Activated naive CD4-positive, alpha-beta T cell treated with anti-CD3 and anti-CD28 coated beads for 36 hours (primary cell): ENCODE measurements at regions not wholly inside any gene's neighbourhood (a gene's known extent, or its start where the extent isn't known, plus 50 kb on each side); places are given as distances from the start of the nearest gene placed in this dataset.

Experiments
- CTCF ChIA-PET: fragments of 350-600 bp; sonication (Branson Sonifier 250); formaldehyde crosslinking; loops from one replicate; lab custom pipeline; 2021; ENCODE audit warnings: antibody characterized with exemption; lab: Charles Lee
- DNase-seq: peaks from one replicate; pipeline ENCODE4 v3.0.0-alpha.2; 2020
- H3K27ac Mint-ChIP-seq: one replicate; pipeline ENCODE4 v1.8.0; 2021; ENCODE audit warnings: mild to moderate bottlenecking, mixed read lengths
- H3K27me3 Mint-ChIP-seq: one replicate; pipeline ENCODE4 v1.8.0; 2021; ENCODE audit warnings: low read depth, mixed read lengths
- H3K36me3 Mint-ChIP-seq: one replicate; pipeline ENCODE4 v1.8.0; 2021; ENCODE audit warnings: low read depth, mixed read lengths
- H3K4me1 Mint-ChIP-seq: one replicate; pipeline ENCODE4 v1.8.0; 2021; ENCODE audit warnings: low read depth, mixed read lengths
- H3K4me3 Mint-ChIP-seq: one replicate; pipeline ENCODE4 v1.8.0; 2021; ENCODE audit warnings: mild to moderate bottlenecking, moderate library complexity, mixed read lengths
- H3K9me3 Mint-ChIP-seq: one replicate; pipeline ENCODE4 v1.8.0; 2021; ENCODE audit warnings: mixed read lengths
- intact Hi-C: fragments of 100-400 bp; cut with micrococcal nuclease; formaldehyde crosslinking; loops from one replicate; pipeline ENCODE4 v1.15.1; 2023

- DNase-seq = no peak
- intact Hi-C loops = no loop called here
- Mint-ChIP-seq H3K27me3 (no peaks in the 10 kb centered on the region), H3K9me3 (no peaks in the 10 kb centered on the region), H3K36me3 (peaks cover 43% of the 10 kb centered on the region), H3K4me1 (no peaks in the 10 kb centered on the region), H3K4me3 (no peak overlapping the region), H3K27ac (no peak overlapping the region)
- CTCF ChIA-PET = interaction anchor here (0.7 kb wide), 1 partner anchor 25 kb away, joined by 3 read pairs; no protein-coding TSS in a partner anchor
Observed at GRCh38 chr22:25353516-25354445, 134.3 kb downstream of the CRYBB2 start.

- intact Hi-C loops = no loop called here
- Mint-ChIP-seq H3K4me3 (no peak overlapping the region), H3K27ac (no peak overlapping the region), H3K4me1 (no peaks in the 10 kb centered on the region), H3K27me3 (no peaks in the 10 kb centered on the region), H3K9me3 (no peaks in the 10 kb centered on the region), H3K36me3 (peaks cover 43% of the 10 kb centered on the region)
- no peak for DNase-seq
- CTCF ChIA-PET = interaction anchor here (0.7 kb wide), 1 partner anchor 25 kb away, joined by 3 read pairs; no protein-coding TSS in a partner anchor
Observed at GRCh38 chr22:25354456-25354855, 135.0 kb downstream of the CRYBB2 start.

- no peaks in the 10 kb centered on the region for H3K27me3 Mint-ChIP-seq
- CTCF ChIA-PET = no interaction called here
- no peak for DNase-seq
- H3K4me3 Mint-ChIP-seq = no peak overlapping the region
- no peaks in the 10 kb centered on the region for H3K4me1 Mint-ChIP-seq
- no peak overlapping the region for H3K27ac Mint-ChIP-seq
- intact Hi-C loops = no loop called here
- peaks cover 32% of the 10 kb centered on the region for H3K36me3 Mint-ChIP-seq
- H3K9me3 Mint-ChIP-seq = no peaks in the 10 kb centered on the region
Observed at GRCh38 chr22:25357132-25357455, 137.7 kb downstream of the CRYBB2 start.

- intact Hi-C loops = no loop called here
- no peak for DNase-seq
- H3K4me1 Mint-ChIP-seq = no peaks in the 10 kb centered on the region
- H3K27ac Mint-ChIP-seq = no peak overlapping the region
- H3K4me3 Mint-ChIP-seq = no peak overlapping the region
- H3K9me3 Mint-ChIP-seq = no peaks in the 10 kb centered on the region
- H3K36me3 Mint-ChIP-seq = peaks cover 27% of the 10 kb centered on the region
- no peaks in the 10 kb centered on the region for H3K27me3 Mint-ChIP-seq
- CTCF ChIA-PET = no interaction called here
Observed at GRCh38 chr22:25357606-25358420, 138.4 kb downstream of the CRYBB2 start.

GRCh38 chr22:25358421-25359170, 139.2 kb downstream of the CRYBB2 start:
- no peaks in the 10 kb centered on the region for H3K27me3 Mint-ChIP-seq
- H3K27ac Mint-ChIP-seq = no peak overlapping the region
- intact Hi-C loops = no loop called here
- CTCF ChIA-PET = no interaction called here
- H3K36me3 Mint-ChIP-seq = peaks cover 25% of the 10 kb centered on the region
- H3K4me3 Mint-ChIP-seq = no peak overlapping the region
- DNase-seq = no peak
- H3K9me3 Mint-ChIP-seq = no peaks in the 10 kb centered on the region
- no peaks in the 10 kb centered on the region for H3K4me1 Mint-ChIP-seq

GRCh38 chr22:25359601-25360261, 140.3 kb downstream of the CRYBB2 start:
- CTCF ChIA-PET = interaction anchor here (0.5 to 1.3 kb wide), 3 partner anchors 20 to 260 kb away, joined by 3 read pairs; no protein-coding TSS in a partner anchor
- Mint-ChIP-seq H3K27me3 (no peaks in the 10 kb centered on the region), H3K4me1 (no peaks in the 10 kb centered on the region), H3K9me3 (no peaks in the 10 kb centered on the region), H3K27ac (no peak overlapping the region), H3K36me3 (peaks cover 13% of the 10 kb centered on the region), H3K4me3 (no peak overlapping the region)
- intact Hi-C loops = loop anchor here (5.0 kb wide), 2 partner anchors 43 to 413 kb away; no protein-coding TSS in a partner anchor
- no peak for DNase-seq

GRCh38 chr22:25360411-25360810, 141.0 kb downstream of the CRYBB2 start:
- intact Hi-C loops = loop anchor here (5.0 kb wide), 2 partner anchors 42 to 412 kb away; no protein-coding TSS in a partner anchor
- H3K4me3 Mint-ChIP-seq = no peak overlapping the region
- H3K36me3 Mint-ChIP-seq = peaks cover 11% of the 10 kb centered on the region
- H3K4me1 Mint-ChIP-seq = no peaks in the 10 kb centered on the region
- H3K27ac Mint-ChIP-seq = no peak overlapping the region
- CTCF ChIA-PET = interaction anchor here (0.7 to 1.3 kb wide), 4 partner anchors 19 to 332 kb away, joined by 3 read pairs; no protein-coding TSS in a partner anchor
- no peaks in the 10 kb centered on the region for H3K27me3 Mint-ChIP-seq
- DNase-seq = no peak
- H3K9me3 Mint-ChIP-seq = no peaks in the 10 kb centered on the region

GRCh38 chr22:25360891-25361645, 141.6 kb downstream of the CRYBB2 start:
- DNase-seq = no peak
- Mint-ChIP-seq H3K27ac (no peak overlapping the region), H3K27me3 (no peaks in the 10 kb centered on the region), H3K9me3 (no peaks in the 10 kb centered on the region), H3K4me1 (no peaks in the 10 kb centered on the region), H3K4me3 (no peak overlapping the region), H3K36me3 (peaks cover 11% of the 10 kb centered on the region)
- CTCF ChIA-PET = interaction anchor here (0.7 to 1.2 kb wide), 3 partner anchors 79 to 332 kb away, joined by 3 read pairs; no protein-coding TSS in a partner anchor
- intact Hi-C loops = loop anchor here (5.0 kb wide), 2 partner anchors 41 to 411 kb away; no protein-coding TSS in a partner anchor

GRCh38 chr22:25361899-25362214, 142.4 kb downstream of the CRYBB2 start:
- no peak for DNase-seq
- Mint-ChIP-seq H3K27ac (no peak overlapping the region), H3K4me3 (no peak overlapping the region)

GRCh38 chr22:25362215-25362882, 142.9 kb downstream of the CRYBB2 start:
- DNase-seq = peak; percentile 83
- intact Hi-C loops = loop anchor here (1.0 to 5.0 kb wide), 3 partner anchors 40 to 410 kb away; no protein-coding TSS in a partner anchor
- Mint-ChIP-seq H3K4me1 (no peaks in the 10 kb centered on the region), H3K9me3 (no peaks in the 10 kb centered on the region), H3K27me3 (no peaks in the 10 kb centered on the region), H3K36me3 (peaks cover 7% of the 10 kb centered on the region), H3K27ac (no peak overlapping the region), H3K4me3 (no peak overlapping the region)
- CTCF ChIA-PET = interaction anchor here (1.1 to 1.7 kb wide), 4 partner anchors 44 to 408 kb away, joined by 4 read pairs; no protein-coding TSS in a partner anchor

More at GRCh38 chr22:25361899-25362214, 142.4 kb downstream of the CRYBB2 start:
- Mint-ChIP-seq H3K9me3 (no peaks in the 10 kb centered on the region), H3K27me3 (no peaks in the 10 kb centered on the region), H3K36me3 (peaks cover 9% of the 10 kb centered on the region), H3K4me1 (no peaks in the 10 kb centered on the region)
- intact Hi-C loops = loop anchor here (1.0 to 5.0 kb wide), 3 partner anchors 40 to 410 kb away; no protein-coding TSS in a partner anchor
- CTCF ChIA-PET = interaction anchor here (1.1 kb wide), 1 partner anchor 60 kb away, joined by 4 read pairs; no protein-coding TSS in a partner anchor
